ENCODE measurements at regions not wholly inside any gene's neighbourhood (a gene's known extent, or its start where the extent isn't known, plus 50 kb on each side); places are given as distances from the start of the nearest gene placed in this dataset.

DNA sequence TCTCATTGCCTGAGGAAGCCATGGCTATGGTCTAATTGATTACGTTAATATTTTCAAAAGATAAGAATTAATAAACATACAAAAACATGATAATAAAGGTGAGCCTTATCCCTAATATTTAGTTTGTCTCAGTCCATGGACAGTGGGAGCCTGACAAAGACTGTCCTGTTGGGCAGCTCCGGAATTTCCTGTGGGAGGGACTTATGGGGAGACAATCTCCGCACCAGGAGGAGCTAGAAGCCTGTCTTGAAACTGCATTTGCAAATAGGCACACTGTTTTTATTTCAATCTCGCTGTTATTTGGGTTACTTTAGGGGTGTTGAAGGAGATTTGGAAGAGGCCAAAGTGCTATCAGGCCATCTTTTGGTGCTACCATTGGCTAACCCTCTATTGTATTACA, 50.8 kb upstream of the ZDHHC17 start:
- H3K9me3 Mint-ChIP-seq, result no peaks in the 10 kb centered on the region
- no peak for DNase-seq (ENCODE audit: extremely low spot score, unreplicated experiment)
- H3K36me3 Mint-ChIP-seq, result no peaks in the 10 kb centered on the region
- H3K27me3 Mint-ChIP-seq, result no peaks in the 10 kb centered on the region
- no peak overlapping the region for H3K4me3 Mint-ChIP-seq
- H3K4me1 Mint-ChIP-seq (ENCODE audit: unreplicated experiment), result peaks cover 6% of the 10 kb centered on the region
- H3K27ac Mint-ChIP-seq, result no peak overlapping the region
- TF ChIP-seq CTCF (conservative IDR thresholded peaks at IDR 0.05), result no peak

GRCh38 chr12:76713986-76714385, 49.9 kb upstream of the ZDHHC17 start:
- H3K27me3 Mint-ChIP-seq, result no peaks in the 10 kb centered on the region
- no peaks in the 10 kb centered on the region for H3K9me3 Mint-ChIP-seq
- peaks cover 6% of the 10 kb centered on the region for H3K4me1 Mint-ChIP-seq (ENCODE audit: unreplicated experiment)
- H3K27ac Mint-ChIP-seq, result no peak overlapping the region
- no peak for DNase-seq (ENCODE audit: extremely low spot score, unreplicated experiment)
- H3K36me3 Mint-ChIP-seq, result no peaks in the 10 kb centered on the region
- H3K4me3 Mint-ChIP-seq, result no peak overlapping the region
- no peak for TF ChIP-seq CTCF (conservative IDR thresholded peaks at IDR 0.05)

Data from type B pancreatic cell (in vitro differentiated cells).